GF-D8 (cell line): ENCODE measurements at regions not wholly inside any gene's neighbourhood (a gene's known extent, or its start where the extent isn't known, plus 50 kb on each side); places are given as distances from the start of the nearest gene placed in this dataset.

ENCODE experiments used
- DNase-seq: peaks from one replicate; lab custom pipeline; 2025; lab: John Stamatoyannopoulos, UW

DNA sequence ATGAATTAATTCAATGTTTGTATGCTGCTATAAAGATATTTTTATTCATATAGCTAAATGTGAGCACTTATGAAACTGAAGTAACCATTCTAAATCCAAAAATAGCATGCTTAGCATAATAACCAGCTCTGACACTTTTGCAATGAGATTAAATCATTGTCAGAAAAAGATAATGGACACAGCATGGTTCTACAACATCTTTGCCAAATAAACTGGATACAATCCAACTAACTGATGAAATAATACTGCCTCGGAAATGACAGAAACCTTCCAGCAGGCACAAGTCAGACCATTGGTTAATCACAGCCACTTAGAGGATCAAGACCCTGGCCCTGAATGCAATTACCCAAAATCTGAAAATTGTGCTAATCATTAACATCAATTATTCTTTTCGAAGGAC lies 592.7 kb upstream of the ADGRL4 start:
- DNase-seq, result no peak

GRCh38 chr1:79595931-79596330 lies 589.4 kb upstream of the ADGRL4 start:
- no peak for DNase-seq

DNA sequence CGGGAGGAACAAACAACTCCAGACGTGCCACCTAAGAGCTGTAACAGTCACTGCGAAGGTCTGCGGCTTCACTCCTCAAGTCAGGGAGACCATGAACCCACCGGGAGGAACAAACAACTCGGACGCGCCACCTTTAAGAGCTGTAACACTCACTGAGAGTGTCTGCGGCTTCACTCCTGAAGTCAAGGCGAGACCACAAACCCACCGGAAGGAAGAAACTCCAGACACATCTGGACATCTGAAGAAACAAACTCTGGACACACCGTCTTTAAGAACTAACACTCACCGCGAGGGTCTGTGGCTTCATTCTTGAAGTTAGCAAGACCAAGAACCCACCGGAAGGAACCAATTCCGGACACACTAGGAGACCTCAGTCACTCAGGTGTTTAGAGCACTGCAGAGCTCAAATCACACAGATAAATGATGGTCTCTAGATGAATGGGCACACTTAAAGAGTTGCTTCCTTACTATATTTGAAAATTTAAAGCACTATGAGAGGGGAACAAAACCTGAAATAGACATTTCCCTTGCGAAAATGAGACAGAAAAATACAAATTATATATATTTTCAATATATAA lies 587.7 kb upstream of the ADGRL4 start:
- no peak for DNase-seq

DNA sequence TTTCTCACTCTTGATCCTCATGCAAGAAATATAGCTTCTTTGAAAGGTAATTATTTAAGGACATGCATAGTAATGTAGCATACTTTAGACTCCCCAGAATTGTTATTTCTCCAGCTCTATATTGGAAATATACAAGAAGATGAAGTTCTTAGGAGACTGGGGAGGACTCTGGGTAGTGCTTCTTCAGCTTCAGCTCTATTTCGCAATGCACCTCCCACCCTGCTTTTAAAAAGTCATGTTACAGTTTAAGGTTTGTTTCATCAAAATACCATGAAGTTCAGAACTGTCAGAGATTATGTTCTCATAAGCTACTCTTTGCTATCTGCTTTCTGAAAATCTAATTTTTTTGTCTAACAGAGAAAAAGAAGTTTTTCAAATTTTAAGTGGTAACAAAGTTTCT lies 586.2 kb upstream of the ADGRL4 start:
- no peak for DNase-seq

GRCh38 chr1:79588719-79589118 lies 582.2 kb upstream of the ADGRL4 start:
- DNase-seq, result no peak

- no peak for DNase-seq
These were observed 580.7 kb upstream of the ADGRL4 start for GRCh38 chr1:79587229-79587628.

DNA sequence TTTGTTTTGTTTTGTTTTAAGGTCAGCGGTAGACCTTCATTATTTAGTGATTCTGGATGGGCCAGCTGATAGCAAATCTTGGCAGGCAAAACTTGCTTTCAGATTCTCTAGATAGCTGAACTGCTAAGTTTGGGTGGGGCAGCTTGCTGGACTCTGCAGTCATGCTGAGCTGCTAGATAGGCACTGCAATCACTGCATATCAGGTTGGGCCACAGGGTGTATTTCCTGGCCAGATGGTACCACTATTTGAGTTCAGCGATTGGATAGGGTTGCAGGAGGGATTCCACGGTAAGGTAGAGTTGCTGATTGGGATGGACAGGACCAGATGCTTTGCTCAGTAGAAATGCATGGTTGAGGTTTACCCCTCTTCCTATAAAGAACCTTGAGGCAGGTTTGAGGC lies 579.3 kb upstream of the ADGRL4 start:
- no peak for DNase-seq

DNA sequence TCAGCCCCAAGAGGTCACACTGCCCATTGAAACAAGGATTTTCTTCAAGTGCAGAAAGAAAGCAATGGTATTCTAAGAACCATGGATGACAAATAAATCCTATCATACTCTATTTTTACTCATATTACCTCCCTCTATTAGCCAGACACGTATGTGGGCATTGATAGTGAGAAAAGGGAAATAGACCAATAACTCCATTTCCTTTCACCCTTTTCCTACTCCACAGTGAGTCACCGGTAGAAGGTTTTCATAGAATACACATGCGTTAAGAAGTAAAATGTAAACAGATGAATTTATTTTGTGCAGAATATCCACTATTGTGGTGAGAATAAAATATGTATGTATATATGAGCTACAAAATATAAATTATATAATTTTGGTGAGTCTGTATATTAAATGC lies 568.9 kb upstream of the ADGRL4 start:
- no peak for DNase-seq

DNA sequence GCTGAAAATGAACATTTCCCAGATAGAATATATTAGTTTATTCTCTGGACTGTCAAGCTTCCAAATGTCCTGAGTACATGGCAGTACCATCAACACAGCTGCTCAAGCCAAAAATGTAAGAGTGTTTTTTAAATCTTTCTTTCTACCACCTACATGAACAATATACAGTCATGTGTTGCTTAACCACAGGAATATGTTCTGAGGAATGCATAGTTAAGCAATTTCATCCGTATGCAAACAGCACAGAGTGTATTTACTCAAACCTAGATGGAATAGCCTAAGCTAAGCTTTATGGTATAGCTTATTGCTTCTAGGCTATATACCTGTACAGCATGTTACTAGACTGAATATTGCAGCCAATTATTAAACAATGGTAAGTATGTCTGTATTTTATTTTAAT lies 561.9 kb upstream of the ADGRL4 start:
- DNase-seq, result no peak

GRCh38 chr1:79561521-79561978 lies 555.0 kb upstream of the ADGRL4 start:
- DNase-seq, result no peak

GRCh38 chr1:79556189-79556588 lies 549.7 kb upstream of the ADGRL4 start:
- no peak for DNase-seq

GRCh38 chr1:79554688-79555087 lies 548.2 kb upstream of the ADGRL4 start:
- DNase-seq, result no peak

GRCh38 chr1:79551321-79551720 lies 544.8 kb upstream of the ADGRL4 start:
- no peak for DNase-seq

- DNase-seq, result no peak
These were observed 543.9 kb upstream of the ADGRL4 start for GRCh38 chr1:79550402-79550801.

DNA sequence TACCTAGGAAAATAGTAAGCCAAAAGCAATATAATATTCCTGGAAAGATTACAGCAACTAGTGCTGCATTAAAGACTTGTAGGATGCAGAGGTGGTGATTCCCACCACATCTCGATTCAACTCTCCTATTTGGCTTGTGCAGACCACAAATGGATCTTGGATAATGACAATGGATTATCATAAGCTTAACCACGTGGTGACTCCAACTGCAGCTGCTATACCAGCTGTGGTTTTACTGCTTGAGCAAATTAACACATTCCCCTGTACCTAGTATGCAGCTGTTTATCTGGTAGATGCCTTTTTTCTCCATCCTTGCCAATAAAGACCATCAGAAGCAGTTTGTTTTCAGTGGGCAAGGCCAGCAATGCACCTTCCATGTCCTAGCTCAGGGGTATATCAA lies 542.7 kb upstream of the ADGRL4 start:
- DNase-seq, result no peak

DNA sequence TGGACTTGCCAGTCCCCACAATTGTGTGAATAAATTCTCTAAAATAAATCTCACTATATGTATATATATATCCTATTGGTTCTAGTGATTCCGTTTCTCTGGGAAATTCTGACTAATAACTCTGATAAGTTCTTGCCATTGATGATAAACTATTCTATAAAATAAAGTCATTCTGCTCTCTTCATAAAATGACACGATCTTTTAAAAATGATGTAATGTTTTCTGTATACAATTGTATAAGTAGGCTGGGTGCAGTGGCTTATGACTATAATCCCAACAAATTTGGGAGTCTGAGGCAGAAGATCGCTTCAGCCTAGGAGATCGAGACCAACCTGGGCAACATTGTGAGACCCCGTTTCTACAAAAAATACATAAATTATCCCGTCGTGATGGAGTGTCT lies 541.0 kb upstream of the ADGRL4 start:
- DNase-seq, result no peak

- DNase-seq, result no peak
These were observed 536.9 kb upstream of the ADGRL4 start for GRCh38 chr1:79543394-79543793.

DNA sequence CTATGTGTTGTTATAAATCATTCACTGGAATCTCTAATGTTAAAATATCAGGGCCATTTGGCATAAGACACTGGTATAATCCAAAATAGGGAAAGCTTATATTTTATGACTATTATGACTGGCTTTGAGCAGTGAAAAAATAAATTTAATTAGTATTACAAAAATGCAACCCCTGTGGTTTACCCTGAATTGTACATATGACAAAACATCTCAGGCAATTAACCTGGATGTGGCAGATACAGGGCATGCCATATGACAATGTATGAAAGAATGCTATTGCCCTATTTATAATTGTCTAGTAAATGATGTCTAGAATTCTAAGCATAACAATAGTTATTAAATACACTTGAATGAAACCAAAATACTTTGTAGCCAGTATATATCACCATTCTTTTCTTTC lies 532.5 kb upstream of the ADGRL4 start:
- no peak for DNase-seq

DNA sequence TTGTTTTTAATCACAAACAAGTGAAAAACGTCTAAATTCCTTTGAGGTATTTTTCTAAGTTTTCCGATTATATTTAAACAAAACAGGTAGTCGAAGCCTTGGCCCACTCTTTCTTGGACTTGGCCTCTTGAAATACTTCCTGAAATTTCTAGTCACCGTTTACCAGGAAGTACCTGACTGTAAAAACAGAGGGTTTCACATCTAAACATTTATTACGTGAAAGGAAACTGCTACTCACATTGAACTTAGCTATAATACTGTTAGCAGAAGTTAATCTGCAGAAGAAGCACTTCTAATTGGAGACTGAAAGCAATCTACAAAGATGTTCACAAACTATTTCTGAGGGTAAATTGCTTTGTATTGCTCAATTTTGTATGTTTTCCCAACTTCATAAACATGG lies 526.0 kb upstream of the ADGRL4 start:
- no peak for DNase-seq

- DNase-seq, result no peak
These were observed 525.3 kb upstream of the ADGRL4 start for GRCh38 chr1:79531790-79532189.

GRCh38 chr1:79530476-79530875 lies 523.9 kb upstream of the ADGRL4 start:
- DNase-seq, result no peak

DNA sequence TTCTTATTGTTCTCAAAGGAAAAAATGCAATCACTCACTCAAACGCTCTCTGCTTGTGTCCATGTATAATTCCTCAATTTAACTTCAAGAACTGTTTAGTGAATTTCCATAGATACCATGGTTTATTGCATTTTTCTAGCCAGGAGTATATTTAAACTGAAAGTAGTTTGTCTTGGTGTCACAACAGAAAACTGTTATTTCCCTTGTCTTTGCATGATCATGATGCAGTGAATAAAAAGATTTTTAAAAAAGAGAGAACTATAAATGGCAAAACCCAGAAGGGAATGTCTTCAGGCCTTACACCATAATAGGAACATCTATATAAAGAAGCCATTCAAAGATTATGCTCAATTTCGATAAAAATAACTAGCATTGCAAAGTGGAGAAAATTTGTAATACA lies 523.5 kb upstream of the ADGRL4 start:
- no peak for DNase-seq

DNA sequence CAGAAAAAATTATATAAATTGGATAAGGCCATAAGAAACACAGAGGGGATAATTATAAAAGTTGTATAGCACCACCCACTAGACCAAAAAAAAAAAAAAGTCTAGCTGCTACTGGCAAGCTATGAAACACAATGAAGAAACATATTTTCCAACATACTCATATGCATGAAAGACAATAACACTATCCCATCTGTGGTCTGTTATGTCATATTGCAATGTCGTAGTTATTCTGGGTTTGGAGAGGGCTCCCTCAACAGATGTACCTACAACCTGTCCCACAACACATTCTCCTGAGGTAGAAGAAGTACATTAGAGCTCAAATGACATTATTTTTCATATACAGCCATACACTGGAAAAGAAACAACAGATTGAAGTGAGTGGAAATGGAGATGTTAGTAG lies 517.6 kb upstream of the ADGRL4 start:
- no peak for DNase-seq

DNA sequence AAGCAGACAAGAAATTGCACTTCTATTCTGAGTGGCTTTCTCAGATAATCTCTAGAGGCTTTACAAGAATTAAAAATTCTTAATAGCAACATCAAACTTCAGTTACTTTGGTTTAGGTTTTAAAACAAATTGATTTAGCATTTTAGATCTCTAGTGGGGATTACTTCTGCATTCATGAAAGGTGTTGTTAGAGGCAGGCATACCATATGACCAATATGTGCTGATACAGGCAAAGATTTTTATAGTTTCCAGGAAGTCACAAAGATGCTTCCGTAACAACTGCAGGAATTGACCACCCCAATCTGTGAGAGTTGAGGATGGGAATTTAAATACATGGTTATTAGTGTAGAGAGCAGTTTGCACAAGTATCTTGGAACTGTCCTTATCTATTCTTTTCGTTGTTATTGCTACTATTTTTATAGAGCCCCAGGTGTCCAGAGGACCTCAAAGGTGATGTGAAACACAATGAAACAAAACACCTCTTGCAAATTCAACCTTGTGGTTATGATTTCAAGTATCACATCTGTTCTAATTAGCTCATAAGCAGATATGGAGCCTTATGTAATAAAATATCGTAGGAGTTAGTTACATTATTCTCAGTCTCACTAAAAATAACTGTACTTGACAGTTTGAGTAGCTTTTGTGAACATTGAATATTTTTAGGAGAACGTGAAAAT lies 512.7 kb upstream of the ADGRL4 start:
- no peak for DNase-seq
